Ascending aorta (tissue), 2 donors: ENCODE measurements at regions not wholly inside any gene's neighbourhood (a gene's known extent, or its start where the extent isn't known, plus 50 kb on each side); places are given as distances from the start of the nearest gene placed in this dataset.

Source experiments
- DNase-seq, 2 donors: peaks; one replicate each; pipeline ENCODE4 v3.0.0-alpha.2; 2019; ENCODE audit warnings: low spot score in 2 of 2
- H3K27ac ChIP-seq, 2 donors: fragments of 200-600 bp; sonication (generic); one replicate each; pipeline ENCODE4 v1.5.1; 2016 to 2017; ENCODE audit warnings: mild to moderate bottlenecking in 1 of 2
- H3K27me3 ChIP-seq: fragments of 200-600 bp; sonication (generic); one replicate; pipeline ENCODE4 v1.5.1; 2017
- H3K36me3 ChIP-seq, 2 donors: fragments of 200-600 bp; sonication (generic); one replicate each; pipeline ENCODE4 v1.5.1; 2016
- H3K4me1 ChIP-seq, 2 donors: fragments of 200-600 bp; sonication (generic); one replicate each; pipeline ENCODE4 v1.5.1; 2016 to 2017; ENCODE audit warnings: mild to moderate bottlenecking in 1 of 2
- H3K4me3 ChIP-seq, 2 donors: fragments of 200-600 bp; sonication (generic); one replicate each; pipeline ENCODE4 v1.5.1; 2016 to 2017; ENCODE audit warnings: mild to moderate bottlenecking in 1 of 2
- H3K9me3 ChIP-seq, 2 donors: fragments of 200-600 bp; sonication (generic); one replicate each; pipeline ENCODE4 v1.5.1; 2016
- CTCF ChIP-seq, 3 experiments: fragments of 200-600 bp in 2 of 3; fragments of 450-650 bp in 1 of 3; sonication (generic) in 2 of 3; IDR thresholded peaks; one replicate each; pipeline ENCODE4 v1.5.1; 2016 to 2019; ENCODE audit warnings: antibody characterized with exemption in 3 of 3, mild to moderate bottlenecking in 1 of 3, moderate library complexity in 1 of 3
- intact Hi-C: fragments of 100-400 bp; cut with DNase I; formaldehyde crosslinking; loops from one replicate; pipeline ENCODE4 v1.15.1; 2023

GRCh38 chr7:114298011-114298410 lies 116.6 kb upstream of the FOXP2 start:
- Histone ChIP-seq H3K4me3 (no peak overlapping the region), H3K4me1 (peaks cover 0 to 5% of the 10 kb centered on the region in 2 donors), H3K27me3 (no peaks in the 10 kb centered on the region), H3K36me3 (no peaks in the 10 kb centered on the region), H3K27ac (no peak overlapping the region), H3K9me3 (no peaks in the 10 kb centered on the region)
- intact Hi-C loops: no loop called here
- no peak for DNase-seq
- no peak for TF ChIP-seq CTCF (IDR thresholded peaks at IDR 0.05)

GRCh38 chr7:114297121-114297520 lies 117.5 kb upstream of the FOXP2 start:
- no peak for DNase-seq

GRCh38 chr7:114295522-114295921 lies 119.1 kb upstream of the FOXP2 start:
- H3K27ac ChIP-seq: no peak overlapping the region
- no peak for DNase-seq
- H3K36me3 ChIP-seq: no peaks in the 10 kb centered on the region
- no peak overlapping the region for H3K4me3 ChIP-seq
- no peak for TF ChIP-seq CTCF (IDR thresholded peaks at IDR 0.05)
- H3K27me3 ChIP-seq: no peaks in the 10 kb centered on the region
- H3K9me3 ChIP-seq: no peaks in the 10 kb centered on the region
- peaks cover 0 to 5% of the 10 kb centered on the region in 2 donors for H3K4me1 ChIP-seq
- intact Hi-C loops: no loop called here

More at GRCh38 chr7:114297121-114297520, 117.5 kb upstream of the FOXP2 start:
- intact Hi-C loops: no loop called here
- no peak overlapping the region for H3K4me3 ChIP-seq
- no peaks in the 10 kb centered on the region for H3K27me3 ChIP-seq
- H3K27ac ChIP-seq: no peak overlapping the region
- peaks cover 0 to 5% of the 10 kb centered on the region in 2 donors for H3K4me1 ChIP-seq
- H3K9me3 ChIP-seq: no peaks in the 10 kb centered on the region
- no peak for TF ChIP-seq CTCF (IDR thresholded peaks at IDR 0.05)
- no peaks in the 10 kb centered on the region for H3K36me3 ChIP-seq

- H3K27me3 ChIP-seq: no peaks in the 10 kb centered on the region
- DNase-seq: no peak
- no peak overlapping the region for H3K4me3 ChIP-seq
- H3K27ac ChIP-seq: no peak overlapping the region
- no peak for TF ChIP-seq CTCF (IDR thresholded peaks at IDR 0.05)
- no peaks in the 10 kb centered on the region for H3K36me3 ChIP-seq
- H3K4me1 ChIP-seq: peaks cover 0 to 5% of the 10 kb centered on the region in 2 donors
- intact Hi-C loops: no loop called here
- no peaks in the 10 kb centered on the region for H3K9me3 ChIP-seq
These were observed 120.6 kb upstream of the FOXP2 start for GRCh38 chr7:114294036-114294435.

- DNase-seq: no peak
- H3K27ac ChIP-seq: no peak overlapping the region
- H3K9me3 ChIP-seq: no peaks in the 10 kb centered on the region
- no peaks in the 10 kb centered on the region for H3K27me3 ChIP-seq
- no peak overlapping the region for H3K4me3 ChIP-seq
- no peaks in the 10 kb centered on the region for H3K36me3 ChIP-seq
- H3K4me1 ChIP-seq: peaks cover 0 to 5% of the 10 kb centered on the region in 2 donors
- TF ChIP-seq CTCF (IDR thresholded peaks at IDR 0.05): no peak
- intact Hi-C loops: no loop called here
These were observed 121.2 kb upstream of the FOXP2 start for GRCh38 chr7:114293289-114294012.
